ENCODE measurements at regions not wholly inside any gene's neighbourhood (a gene's known extent, or its start where the extent isn't known, plus 50 kb on each side); places are given as distances from the start of the nearest gene placed in this dataset.

DNA sequence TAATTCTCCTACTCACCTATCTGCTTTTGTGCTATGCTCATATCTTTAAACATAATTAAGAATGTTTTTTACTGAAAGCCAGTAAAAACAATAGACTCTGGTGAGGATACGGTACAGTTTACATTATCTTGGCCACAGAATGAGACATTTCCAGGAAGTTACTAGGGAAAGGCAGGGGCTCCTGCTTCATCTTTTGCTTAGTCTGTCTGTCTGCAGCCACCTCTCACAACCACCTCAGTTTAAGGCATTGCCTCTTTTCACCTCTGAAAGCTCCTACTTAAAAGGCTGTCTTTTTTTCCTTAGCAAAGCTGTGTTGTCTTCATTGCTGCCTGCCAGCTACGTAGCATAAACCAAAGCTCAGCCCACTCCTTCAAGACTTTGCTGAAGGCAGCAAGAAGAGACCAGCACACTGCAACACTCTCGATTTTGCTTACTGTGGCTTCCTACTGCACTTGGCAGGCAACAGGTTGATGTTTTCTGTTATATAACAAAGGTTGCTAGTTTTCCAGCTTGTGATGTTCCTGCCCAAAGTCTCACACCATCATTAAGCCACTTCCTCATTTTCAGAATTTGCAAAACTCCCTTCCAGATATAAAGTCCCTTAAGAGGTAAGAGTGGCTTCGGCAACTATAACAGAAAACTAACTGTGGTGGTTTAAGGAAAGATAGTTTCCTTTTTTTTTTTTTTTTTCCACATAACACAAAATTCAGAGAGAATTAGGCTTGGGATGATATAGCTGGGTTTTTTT is 432.9 kb downstream of the GRXCR1 start:
- H3K27ac Mint-ChIP-seq, result peak overlapping the region in 1 of 3 experiments; percentile 13
- H3K4me1 Mint-ChIP-seq, result no peaks in the 10 kb centered on the region
- no peaks in the 10 kb centered on the region for H3K36me3 Mint-ChIP-seq (ENCODE audit: low read depth)
- no peaks in the 10 kb centered on the region for H3K27me3 Mint-ChIP-seq (ENCODE audit: low read depth)
- no peak overlapping the region for H3K4me3 Mint-ChIP-seq
- TF ChIP-seq, protein P1, sequence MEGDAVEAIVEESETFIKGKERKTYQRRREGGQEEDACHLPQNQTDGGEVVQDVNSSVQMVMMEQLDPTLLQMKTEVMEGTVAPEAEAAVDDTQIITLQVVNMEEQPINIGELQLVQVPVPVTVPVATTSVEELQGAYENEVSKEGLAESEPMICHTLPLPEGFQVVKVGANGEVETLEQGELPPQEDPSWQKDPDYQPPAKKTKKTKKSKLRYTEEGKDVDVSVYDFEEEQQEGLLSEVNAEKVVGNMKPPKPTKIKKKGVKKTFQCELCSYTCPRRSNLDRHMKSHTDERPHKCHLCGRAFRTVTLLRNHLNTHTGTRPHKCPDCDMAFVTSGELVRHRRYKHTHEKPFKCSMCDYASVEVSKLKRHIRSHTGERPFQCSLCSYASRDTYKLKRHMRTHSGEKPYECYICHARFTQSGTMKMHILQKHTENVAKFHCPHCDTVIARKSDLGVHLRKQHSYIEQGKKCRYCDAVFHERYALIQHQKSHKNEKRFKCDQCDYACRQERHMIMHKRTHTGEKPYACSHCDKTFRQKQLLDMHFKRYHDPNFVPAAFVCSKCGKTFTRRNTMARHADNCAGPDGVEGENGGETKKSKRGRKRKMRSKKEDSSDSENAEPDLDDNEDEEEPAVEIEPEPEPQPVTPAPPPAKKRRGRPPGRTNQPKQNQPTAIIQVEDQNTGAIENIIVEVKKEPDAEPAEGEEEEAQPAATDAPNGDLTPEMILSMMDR (IDR thresholded peaks at IDR 0.05; ENCODE audit: unreplicated experiment in 3 of 3), result no peak
- no peaks in the 10 kb centered on the region for H3K9me3 Mint-ChIP-seq

DNA sequence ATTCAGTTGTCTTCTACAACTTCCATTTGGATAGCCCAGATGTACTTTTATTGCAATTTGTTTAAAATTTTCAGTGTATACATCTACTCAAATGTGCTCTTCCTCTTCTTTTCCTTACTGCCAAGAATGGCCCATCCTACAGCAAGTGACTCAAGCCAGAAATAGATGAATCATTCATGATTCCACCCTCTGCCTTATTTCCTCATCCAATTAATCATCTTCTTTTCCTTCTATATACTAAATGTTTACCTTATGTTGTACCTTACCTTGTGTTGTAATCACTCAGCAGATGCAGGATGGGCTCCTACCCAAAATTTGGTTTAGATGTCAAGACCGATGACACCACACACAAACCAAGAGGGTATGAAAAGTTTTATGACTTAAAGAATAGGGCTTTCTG is 437.8 kb downstream of the GRXCR1 start:
- H3K4me3 Mint-ChIP-seq, result no peak overlapping the region
- TF ChIP-seq, protein P1 (IDR thresholded peaks at IDR 0.05; ENCODE audit: unreplicated experiment in 3 of 3), result no peak
- no peak overlapping the region for H3K27ac Mint-ChIP-seq
- no peaks in the 10 kb centered on the region for H3K27me3 Mint-ChIP-seq (ENCODE audit: low read depth)
- no peaks in the 10 kb centered on the region for H3K36me3 Mint-ChIP-seq (ENCODE audit: low read depth)
- no peaks in the 10 kb centered on the region for H3K4me1 Mint-ChIP-seq
- no peaks in the 10 kb centered on the region for H3K9me3 Mint-ChIP-seq

DNA sequence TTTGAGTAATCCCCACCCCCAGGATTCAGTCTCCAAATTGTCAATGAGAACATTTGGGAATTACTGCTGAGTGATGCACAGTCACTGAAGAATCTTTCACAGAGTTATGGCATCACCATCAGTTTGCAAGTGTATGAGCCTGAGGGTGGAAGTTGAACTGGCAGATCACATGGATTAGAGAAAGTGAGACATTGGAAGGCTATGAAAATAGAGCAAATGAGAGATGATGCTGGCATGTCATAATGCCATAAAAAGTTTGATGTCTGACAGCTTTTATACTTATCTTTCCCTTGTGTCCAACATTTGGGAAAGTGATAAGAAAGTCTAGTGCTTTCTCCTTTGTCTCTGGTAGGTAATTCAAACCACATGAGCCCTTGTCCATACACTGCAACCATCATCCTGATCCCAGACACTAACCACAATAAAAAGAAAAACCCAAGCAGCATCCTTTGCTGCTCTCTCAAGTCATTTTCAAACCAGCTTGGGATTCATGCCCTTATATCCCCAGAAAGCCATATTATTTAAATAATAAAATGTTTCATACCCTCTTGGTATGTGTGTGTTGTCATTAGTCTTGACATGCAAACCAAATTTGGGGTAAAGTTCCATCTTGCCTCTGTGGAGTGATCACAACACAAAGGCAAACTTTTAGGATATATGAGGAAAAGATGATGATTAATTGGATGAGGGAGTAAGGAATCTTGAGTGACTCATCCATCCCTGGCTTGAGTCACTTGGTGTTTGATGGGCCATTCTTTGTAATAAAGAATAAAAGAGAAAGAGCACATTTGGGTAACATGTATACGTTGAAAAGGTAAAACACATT is 438.9 kb downstream of the GRXCR1 start:
- H3K27ac Mint-ChIP-seq, result no peak overlapping the region
- TF ChIP-seq, protein P1 (IDR thresholded peaks at IDR 0.05; ENCODE audit: unreplicated experiment in 3 of 3), result no peak
- H3K36me3 Mint-ChIP-seq (ENCODE audit: low read depth), result no peaks in the 10 kb centered on the region
- no peaks in the 10 kb centered on the region for H3K9me3 Mint-ChIP-seq
- no peaks in the 10 kb centered on the region for H3K4me1 Mint-ChIP-seq
- no peaks in the 10 kb centered on the region for H3K27me3 Mint-ChIP-seq (ENCODE audit: low read depth)
- no peak overlapping the region for H3K4me3 Mint-ChIP-seq

DNA sequence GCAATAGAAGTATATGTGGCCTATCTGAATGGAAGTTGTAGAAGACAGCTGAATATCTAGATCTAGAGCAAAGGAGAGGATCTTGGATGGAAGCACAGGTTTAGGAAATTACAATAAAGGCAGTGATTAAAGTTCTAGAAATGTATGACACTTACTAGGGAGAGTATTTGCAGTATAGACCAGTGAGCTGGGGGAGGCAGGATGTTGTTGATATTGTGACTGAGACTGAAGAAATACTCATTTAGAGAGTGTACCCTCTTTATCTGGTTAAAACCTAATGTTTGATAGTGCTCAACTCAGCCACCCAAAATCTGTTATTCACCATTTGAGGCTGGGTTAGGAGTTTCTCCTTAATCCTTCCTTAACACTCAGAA is 439.5 kb downstream of the GRXCR1 start:
- no peaks in the 10 kb centered on the region for H3K4me1 Mint-ChIP-seq
- no peaks in the 10 kb centered on the region for H3K9me3 Mint-ChIP-seq
- no peaks in the 10 kb centered on the region for H3K27me3 Mint-ChIP-seq (ENCODE audit: low read depth)
- H3K4me3 Mint-ChIP-seq, result no peak overlapping the region
- H3K27ac Mint-ChIP-seq, result no peak overlapping the region
- H3K36me3 Mint-ChIP-seq (ENCODE audit: low read depth), result no peaks in the 10 kb centered on the region
- TF ChIP-seq, protein P1 (IDR thresholded peaks at IDR 0.05; ENCODE audit: unreplicated experiment in 3 of 3), result no peak

DNA sequence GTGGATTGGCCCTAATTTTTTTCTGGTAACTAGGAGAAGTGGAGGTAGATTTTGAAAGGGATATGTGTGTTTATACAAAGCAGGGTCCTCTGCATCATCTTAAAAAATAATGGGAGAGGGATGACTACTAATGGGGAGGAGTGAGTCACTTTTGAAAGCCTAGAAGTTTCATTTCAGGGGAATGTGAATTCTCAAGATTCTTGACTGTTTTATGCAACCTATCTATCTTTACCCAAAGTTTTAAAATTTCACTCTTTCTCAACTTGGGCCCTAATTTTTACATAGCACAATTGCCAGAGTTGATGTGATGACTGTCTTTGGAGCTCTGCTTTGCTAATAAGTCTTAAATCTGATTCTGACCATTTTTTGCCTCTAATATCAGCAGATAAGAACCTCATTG is 445.2 kb downstream of the GRXCR1 start:
- Mint-ChIP-seq H3K4me1 (no peaks in the 10 kb centered on the region), H3K4me3 (no peak overlapping the region), H3K27ac (no peak overlapping the region), H3K36me3 (ENCODE audit: low read depth) (no peaks in the 10 kb centered on the region), H3K9me3 (no peaks in the 10 kb centered on the region), H3K27me3 (ENCODE audit: low read depth) (no peaks in the 10 kb centered on the region)
- TF ChIP-seq, protein P1 (IDR thresholded peaks at IDR 0.05; ENCODE audit: unreplicated experiment in 3 of 3), result no peak
